Suprapubic skin (tissue), 4 donors: ENCODE measurements at regions not wholly inside any gene's neighbourhood (a gene's known extent, or its start where the extent isn't known, plus 50 kb on each side); places are given as distances from the start of the nearest gene placed in this dataset.
A peak's percentile ranks its signal among the peaks of the same experiment; 100 is the strongest.

ENCODE experiments used
- DNase-seq, 2 donors: peaks; one replicate each; pipeline ENCODE4 v3.0.0-alpha.2; 2019; ENCODE audit warnings: low spot score in 2 of 2
- H3K27ac ChIP-seq: fragments of 200-600 bp; sonication (generic); one replicate; pipeline ENCODE4 v1.5.1; 2019
- H3K27me3 ChIP-seq: fragments of 200-600 bp; sonication (generic); one replicate; pipeline ENCODE4 v1.5.1; 2019
- H3K36me3 ChIP-seq: fragments of 200-600 bp; sonication (generic); one replicate; pipeline ENCODE4 v1.5.1; 2019
- H3K4me1 ChIP-seq: fragments of 200-600 bp; sonication (generic); one replicate; pipeline ENCODE4 v1.5.1; 2019
- H3K4me3 ChIP-seq: fragments of 200-600 bp; sonication (generic); one replicate; pipeline ENCODE4 v1.5.1; 2019; ENCODE audit warnings: mild to moderate bottlenecking
- H3K9me3 ChIP-seq: fragments of 200-600 bp; sonication (generic); one replicate; pipeline ENCODE4 v1.5.1; 2019
- EP300 ChIP-seq: sonication (generic); formaldehyde crosslinking; IDR thresholded peaks from one replicate; pipeline ENCODE4 v1.6.1; 2017; ENCODE audit warnings: antibody characterized with exemption
- POLR2A ChIP-seq, 2 donors: fragments of 450-650 bp; IDR thresholded peaks; one replicate each; pipeline ENCODE4 v1.6.1; 2017; ENCODE audit warnings: antibody characterized with exemption in 2 of 2, mild to moderate bottlenecking in 2 of 2, moderate library complexity in 2 of 2
- POLR2AphosphoS5 ChIP-seq, 3 donors: sonication (generic); formaldehyde crosslinking; IDR thresholded peaks; one replicate each; pipeline ENCODE4 v1.6.1; 2017; ENCODE audit warnings: antibody characterized with exemption in 3 of 3
- WGBS: methylation state at CpG from one replicate; pipeline ENCODE4 v1.1.5; 2018; 5-methylcytosine and 5-hydroxymethylcytosine counted together
- TF ChIP-seq, protein P1 (sequence below), 2 donors: fragments of 200-600 bp in 1 of 2; fragments of 450-650 bp in 1 of 2; sonication (generic) in 1 of 2; IDR thresholded peaks; one replicate each; pipeline ENCODE4 v1.5.1; 2016 to 2019; ENCODE audit warnings: antibody characterized with exemption in 2 of 2, mild to moderate bottlenecking in 1 of 2, moderate library complexity in 1 of 2

- DNase-seq: no peak
- WGBS: 68% methylated on average over 8 of the region's 8 CpGs
- H3K27me3 ChIP-seq: no peaks in the 10 kb centered on the region
- H3K36me3 ChIP-seq: no peaks in the 10 kb centered on the region
- H3K27ac ChIP-seq: no peak overlapping the region
- no peaks in the 10 kb centered on the region for H3K9me3 ChIP-seq
- TF ChIP-seq POLR2A (IDR thresholded peaks at IDR 0.05): no peak
- TF ChIP-seq, protein P1, sequence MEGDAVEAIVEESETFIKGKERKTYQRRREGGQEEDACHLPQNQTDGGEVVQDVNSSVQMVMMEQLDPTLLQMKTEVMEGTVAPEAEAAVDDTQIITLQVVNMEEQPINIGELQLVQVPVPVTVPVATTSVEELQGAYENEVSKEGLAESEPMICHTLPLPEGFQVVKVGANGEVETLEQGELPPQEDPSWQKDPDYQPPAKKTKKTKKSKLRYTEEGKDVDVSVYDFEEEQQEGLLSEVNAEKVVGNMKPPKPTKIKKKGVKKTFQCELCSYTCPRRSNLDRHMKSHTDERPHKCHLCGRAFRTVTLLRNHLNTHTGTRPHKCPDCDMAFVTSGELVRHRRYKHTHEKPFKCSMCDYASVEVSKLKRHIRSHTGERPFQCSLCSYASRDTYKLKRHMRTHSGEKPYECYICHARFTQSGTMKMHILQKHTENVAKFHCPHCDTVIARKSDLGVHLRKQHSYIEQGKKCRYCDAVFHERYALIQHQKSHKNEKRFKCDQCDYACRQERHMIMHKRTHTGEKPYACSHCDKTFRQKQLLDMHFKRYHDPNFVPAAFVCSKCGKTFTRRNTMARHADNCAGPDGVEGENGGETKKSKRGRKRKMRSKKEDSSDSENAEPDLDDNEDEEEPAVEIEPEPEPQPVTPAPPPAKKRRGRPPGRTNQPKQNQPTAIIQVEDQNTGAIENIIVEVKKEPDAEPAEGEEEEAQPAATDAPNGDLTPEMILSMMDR (IDR thresholded peaks at IDR 0.05): no peak
- TF ChIP-seq POLR2AphosphoS5 (IDR thresholded peaks at IDR 0.05): no peak
- TF ChIP-seq EP300: no peak
- no peak overlapping the region for H3K4me3 ChIP-seq
- no peaks in the 10 kb centered on the region for H3K4me1 ChIP-seq
Observed at GRCh38 chr15:47283246-47283645, 434.1 kb upstream of the SEMA6D start.

DNA sequence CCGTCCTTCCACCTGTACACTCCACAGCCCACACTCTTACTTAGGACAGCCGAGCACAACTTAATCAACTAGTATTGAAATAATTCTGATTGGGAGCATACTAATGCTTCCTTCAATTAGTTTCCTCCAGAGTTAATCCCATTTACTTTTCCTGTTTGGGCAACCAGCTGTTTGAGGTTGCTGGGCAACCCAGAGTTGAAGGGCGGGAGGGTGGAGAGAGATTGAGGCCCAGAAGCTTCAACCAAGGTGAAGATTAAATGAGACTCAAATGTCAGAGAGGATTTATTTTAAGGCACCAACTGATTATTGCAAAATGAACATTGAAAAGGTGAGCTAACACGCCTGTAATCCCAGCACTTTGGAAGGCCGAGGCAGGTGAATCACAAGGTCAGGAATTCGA, 428.5 kb upstream of the SEMA6D start:
- Histone ChIP-seq H3K27me3 (no peaks in the 10 kb centered on the region), H3K4me1 (peaks cover 20% of the 10 kb centered on the region), H3K9me3 (no peaks in the 10 kb centered on the region), H3K27ac (no peak overlapping the region), H3K4me3 (no peak overlapping the region), H3K36me3 (no peaks in the 10 kb centered on the region)
- TF ChIP-seq, protein P1 (IDR thresholded peaks at IDR 0.05): no peak
- no peak for TF ChIP-seq EP300
- TF ChIP-seq POLR2A (IDR thresholded peaks at IDR 0.05): no peak
- no peak for TF ChIP-seq POLR2AphosphoS5 (IDR thresholded peaks at IDR 0.05)
- 96% methylated on average over 6 of the region's 6 CpGs for WGBS
- no peak for DNase-seq

- WGBS: 94% methylated on average over 2 of the region's 2 CpGs
- no peaks in the 10 kb centered on the region for H3K27me3 ChIP-seq
- TF ChIP-seq, protein P1 (IDR thresholded peaks at IDR 0.05): no peak
- TF ChIP-seq POLR2A (IDR thresholded peaks at IDR 0.05): no peak
- TF ChIP-seq POLR2AphosphoS5 (IDR thresholded peaks at IDR 0.05): no peak
- TF ChIP-seq EP300: no peak
Observed at GRCh38 chr15:47289656-47290055, 427.6 kb upstream of the SEMA6D start.

DNA sequence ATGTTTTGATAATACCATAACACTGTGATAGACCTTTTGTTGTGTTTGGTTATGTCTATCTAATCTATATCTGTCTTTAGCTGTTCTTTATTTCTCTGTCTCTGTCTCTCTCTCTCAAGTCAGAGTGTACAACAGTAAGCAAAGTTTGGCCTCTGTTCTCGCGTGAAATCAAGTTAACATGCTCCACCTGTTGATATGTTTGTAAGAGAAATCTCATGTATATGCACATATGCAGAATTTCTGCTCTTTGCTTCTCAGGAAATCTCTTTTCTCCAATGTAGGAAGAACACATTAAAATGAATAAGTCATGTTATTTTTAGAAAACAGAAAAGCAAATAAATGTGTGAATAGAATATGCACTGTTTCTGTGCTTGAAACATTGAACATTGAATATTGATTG, 425.5 kb upstream of the SEMA6D start:
- WGBS: 81% methylated on average over 2 of the region's 2 CpGs
- H3K4me3 ChIP-seq: no peak overlapping the region
- H3K27ac ChIP-seq: no peak overlapping the region
- H3K27me3 ChIP-seq: no peaks in the 10 kb centered on the region
- TF ChIP-seq, protein P1 (IDR thresholded peaks at IDR 0.05): no peak
- TF ChIP-seq EP300: no peak
- no peak for TF ChIP-seq POLR2AphosphoS5 (IDR thresholded peaks at IDR 0.05)
- TF ChIP-seq POLR2A (IDR thresholded peaks at IDR 0.05): no peak
- no peaks in the 10 kb centered on the region for H3K36me3 ChIP-seq
- no peaks in the 10 kb centered on the region for H3K9me3 ChIP-seq
- DNase-seq: no peak
- peaks cover 25% of the 10 kb centered on the region for H3K4me1 ChIP-seq

More at GRCh38 chr15:47289656-47290055, 427.6 kb upstream of the SEMA6D start:
- DNase-seq: no peak
- H3K9me3 ChIP-seq: no peaks in the 10 kb centered on the region
- H3K4me1 ChIP-seq: peaks cover 25% of the 10 kb centered on the region
- no peak overlapping the region for H3K4me3 ChIP-seq
- H3K36me3 ChIP-seq: no peaks in the 10 kb centered on the region
- no peak overlapping the region for H3K27ac ChIP-seq

GRCh38 chr15:47292638-47293190, 424.6 kb upstream of the SEMA6D start:
- no peak for DNase-seq
- 50% methylated on average over 6 of the region's 6 CpGs for WGBS
- Histone ChIP-seq H3K4me3 (no peak overlapping the region), H3K27me3 (no peaks in the 10 kb centered on the region), H3K4me1 (peaks cover 25% of the 10 kb centered on the region), H3K27ac (peak overlapping the region; percentile 39), H3K36me3 (no peaks in the 10 kb centered on the region), H3K9me3 (no peaks in the 10 kb centered on the region)
- TF ChIP-seq POLR2AphosphoS5 (IDR thresholded peaks at IDR 0.05) (no peak), POLR2A (IDR thresholded peaks at IDR 0.05) (no peak), EP300 (no peak)
- TF ChIP-seq, protein P1 (IDR thresholded peaks at IDR 0.05): no peak
